ENCODE measurements at regions not wholly inside any gene's neighbourhood (a gene's known extent, or its start where the extent isn't known, plus 50 kb on each side); places are given as distances from the start of the nearest gene placed in this dataset.
"Not testable (repeated sequence)": the region's sequence is repeated elsewhere in the genome, so short reads cannot be mapped to it uniquely, and the experiment has no call there.

- TF ChIP-seq CTCF (IDR thresholded peaks at IDR 0.05; ENCODE audit: unreplicated experiment), result no peak
- H3K27me3 Mint-ChIP-seq (ENCODE audit: insufficient read depth, unreplicated experiment), result no peaks in the 10 kb centered on the region
- peaks cover 9% of the 10 kb centered on the region for H3K36me3 Mint-ChIP-seq (ENCODE audit: insufficient read depth, unreplicated experiment)
- H3K9me3 Mint-ChIP-seq (ENCODE audit: unreplicated experiment), result peaks cover 20% of the 10 kb centered on the region
- ChIA-PET CTCF (no interaction called here), POLR2A (no interaction called here)
- no peak overlapping the region for H3K4me3 Mint-ChIP-seq (ENCODE audit: unreplicated experiment)
- intact Hi-C loops (cut with micrococcal nuclease), result no loop called here
- no peak overlapping the region for H3K27ac Mint-ChIP-seq (ENCODE audit: low read depth, unreplicated experiment)
- no peak for DNase-seq (ENCODE audit: unreplicated experiment)
- no peaks in the 10 kb centered on the region for H3K4me1 Mint-ChIP-seq (ENCODE audit: insufficient read depth, unreplicated experiment)
- no TSS peak for BruUV-seq (replicated peaks)
Measured at GRCh38 chrX:1052021-1052420, 160.4 kb downstream of the CRLF2 start.

- Mint-ChIP-seq H3K4me3 (ENCODE audit: unreplicated experiment) (no peak overlapping the region), H3K9me3 (ENCODE audit: unreplicated experiment) (peaks cover 24% of the 10 kb centered on the region), H3K36me3 (ENCODE audit: insufficient read depth, unreplicated experiment) (peaks cover 10% of the 10 kb centered on the region), H3K27ac (ENCODE audit: low read depth, unreplicated experiment) (no peak overlapping the region), H3K4me1 (ENCODE audit: insufficient read depth, unreplicated experiment) (no peaks in the 10 kb centered on the region), H3K27me3 (ENCODE audit: insufficient read depth, unreplicated experiment) (no peaks in the 10 kb centered on the region)
- no peak for DNase-seq (ENCODE audit: unreplicated experiment)
- TF ChIP-seq CTCF (IDR thresholded peaks at IDR 0.05; ENCODE audit: unreplicated experiment), result no peak
- ChIA-PET POLR2A (no interaction called here), CTCF (no interaction called here)
- intact Hi-C loops (cut with micrococcal nuclease), result no loop called here
- BruUV-seq (replicated peaks), result no TSS peak
Measured at GRCh38 chrX:1051421-1051820, 161.0 kb downstream of the CRLF2 start.

- DNase-seq (ENCODE audit: unreplicated experiment), result no peak
- intact Hi-C loops (cut with micrococcal nuclease), result no loop called here
- no peak overlapping the region for H3K4me3 Mint-ChIP-seq (ENCODE audit: unreplicated experiment)
- BruUV-seq (replicated peaks), result no TSS peak
- H3K27me3 Mint-ChIP-seq (ENCODE audit: insufficient read depth, unreplicated experiment), result no peaks in the 10 kb centered on the region
- POLR2A ChIA-PET, result no interaction called here
- peaks cover 10% of the 10 kb centered on the region for H3K36me3 Mint-ChIP-seq (ENCODE audit: insufficient read depth, unreplicated experiment)
- TF ChIP-seq CTCF (IDR thresholded peaks at IDR 0.05; ENCODE audit: unreplicated experiment), result no peak
- CTCF ChIA-PET, result no interaction called here
- no peaks in the 10 kb centered on the region for H3K4me1 Mint-ChIP-seq (ENCODE audit: insufficient read depth, unreplicated experiment)
- peaks cover 30% of the 10 kb centered on the region for H3K9me3 Mint-ChIP-seq (ENCODE audit: unreplicated experiment)
- no peak overlapping the region for H3K27ac Mint-ChIP-seq (ENCODE audit: low read depth, unreplicated experiment)
Measured at GRCh38 chrX:1045680-1046314, 166.7 kb downstream of the CRLF2 start.

- H3K4me3 Mint-ChIP-seq (ENCODE audit: unreplicated experiment), result no peak overlapping the region
- POLR2A ChIA-PET, result no interaction called here
- intact Hi-C loops (cut with micrococcal nuclease), result no loop called here
- CTCF ChIA-PET, result no interaction called here
- no TSS peak for BruUV-seq (replicated peaks)
- no peaks in the 10 kb centered on the region for H3K27me3 Mint-ChIP-seq (ENCODE audit: insufficient read depth, unreplicated experiment)
- no peak for DNase-seq (ENCODE audit: unreplicated experiment)
- no peak for TF ChIP-seq CTCF (IDR thresholded peaks at IDR 0.05; ENCODE audit: unreplicated experiment)
- peaks cover 11% of the 10 kb centered on the region for H3K9me3 Mint-ChIP-seq (ENCODE audit: unreplicated experiment)
- H3K27ac Mint-ChIP-seq (ENCODE audit: low read depth, unreplicated experiment), result no peak overlapping the region
- no peaks in the 10 kb centered on the region for H3K4me1 Mint-ChIP-seq (ENCODE audit: insufficient read depth, unreplicated experiment)
- no peaks in the 10 kb centered on the region for H3K36me3 Mint-ChIP-seq (ENCODE audit: insufficient read depth, unreplicated experiment)
Measured at GRCh38 chrX:1041091-1041490, 171.4 kb downstream of the CRLF2 start.

GRCh38 chrX:1035931-1036330, 176.5 kb downstream of the CRLF2 start:
- H3K9me3 Mint-ChIP-seq (ENCODE audit: unreplicated experiment), result peaks cover 17% of the 10 kb centered on the region
- H3K27me3 Mint-ChIP-seq (ENCODE audit: insufficient read depth, unreplicated experiment); POLR2A ChIA-PET; H3K36me3 Mint-ChIP-seq (ENCODE audit: insufficient read depth, unreplicated experiment); H3K4me3 Mint-ChIP-seq (ENCODE audit: unreplicated experiment); H3K27ac Mint-ChIP-seq (ENCODE audit: low read depth, unreplicated experiment); H3K4me1 Mint-ChIP-seq (ENCODE audit: insufficient read depth, unreplicated experiment); CTCF ChIA-PET; BruUV-seq (replicated peaks); DNase-seq (ENCODE audit: unreplicated experiment); intact Hi-C loops (cut with micrococcal nuclease): not testable (repeated sequence)
